ENCODE measurements at regions not wholly inside any gene's neighbourhood (a gene's known extent, or its start where the extent isn't known, plus 50 kb on each side); places are given as distances from the start of the nearest gene placed in this dataset.

DNA sequence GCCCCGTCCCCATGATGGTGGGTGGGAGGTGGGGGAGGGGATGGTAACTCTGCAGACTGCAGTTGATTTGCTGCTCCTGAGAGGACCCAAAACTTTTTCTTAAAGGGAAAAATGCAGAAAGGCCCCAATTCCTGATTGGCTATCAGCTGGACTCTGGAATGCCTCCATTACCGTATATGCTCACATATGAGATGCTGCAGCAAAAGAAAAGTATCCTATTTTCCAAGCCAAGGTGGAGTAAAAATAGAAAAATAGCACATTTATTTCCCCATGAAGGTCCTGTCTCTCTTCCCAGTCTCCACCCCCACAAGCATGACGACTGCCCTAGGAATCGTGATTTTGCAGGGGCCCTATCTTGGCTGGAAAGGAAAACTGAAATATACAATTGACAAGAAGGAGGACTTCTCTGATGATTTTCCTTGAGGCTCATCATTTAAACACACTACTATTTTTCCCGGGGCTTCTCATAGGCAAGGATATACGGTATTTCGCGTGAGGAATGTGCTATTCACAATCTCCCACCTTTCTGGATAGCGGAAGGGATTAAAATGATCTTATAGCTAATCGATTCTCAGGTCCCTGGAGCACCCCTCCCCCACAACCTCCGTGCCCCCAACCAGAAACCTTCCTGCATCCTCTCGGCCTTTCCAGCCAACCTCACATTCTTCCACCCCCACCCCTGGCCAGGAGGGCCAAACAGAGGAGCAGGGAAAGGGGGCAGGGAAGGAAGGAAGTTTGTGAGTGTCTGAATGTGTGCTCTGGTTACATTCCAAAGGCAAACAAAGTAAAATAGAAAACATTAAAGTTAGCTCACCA, 138.9 kb upstream of the CCND2 start:
- DNase-seq (ENCODE audit: low read depth) = no peak

DNA sequence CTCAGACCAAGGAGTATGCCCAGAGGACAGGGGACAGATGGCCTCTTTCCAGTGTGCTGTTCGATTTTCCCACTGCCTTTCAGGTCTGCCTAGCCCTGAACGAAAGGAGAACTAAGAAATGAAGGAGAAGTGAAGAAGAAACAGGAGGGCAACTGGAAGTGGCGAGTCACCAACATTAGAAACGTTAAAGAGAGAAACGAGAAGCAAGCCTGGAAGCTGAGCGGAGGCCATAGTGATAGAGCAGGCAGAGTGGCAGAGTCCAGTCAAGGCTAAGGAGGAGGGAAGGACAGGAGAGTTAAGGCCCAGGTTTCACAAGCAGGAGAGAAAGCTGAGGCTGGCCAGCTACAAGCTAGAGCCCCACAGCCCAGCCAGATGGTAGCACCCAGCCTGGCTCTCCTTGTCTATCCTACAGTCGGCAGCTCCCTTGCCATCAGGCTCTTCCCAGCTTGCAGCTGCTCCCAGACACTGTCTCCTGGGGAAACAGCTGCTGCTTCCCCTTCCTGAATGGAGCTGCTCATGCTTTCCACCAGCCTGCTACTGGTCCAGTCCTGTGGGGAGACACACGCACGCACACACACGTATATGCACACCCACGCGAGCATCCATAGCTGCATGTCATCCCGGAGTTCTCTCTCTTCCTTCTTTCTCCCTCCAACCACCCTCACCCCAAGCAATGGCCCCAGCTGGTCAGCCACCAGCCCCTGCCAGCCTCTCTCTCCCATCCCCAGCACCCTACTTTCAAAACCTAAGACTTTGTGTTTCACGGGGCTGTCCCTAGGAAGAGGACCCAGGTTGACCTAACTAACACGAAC, 139.7 kb upstream of the CCND2 start:
- DNase-seq (ENCODE audit: low read depth) = no peak

- DNase-seq (ENCODE audit: low read depth) = no peak
Observed at GRCh38 chr12:4133029-4133428, 140.5 kb upstream of the CCND2 start.

- DNase-seq (ENCODE audit: low read depth) = no peak
Observed at GRCh38 chr12:4121506-4122020, 152.0 kb upstream of the CCND2 start.

DNA sequence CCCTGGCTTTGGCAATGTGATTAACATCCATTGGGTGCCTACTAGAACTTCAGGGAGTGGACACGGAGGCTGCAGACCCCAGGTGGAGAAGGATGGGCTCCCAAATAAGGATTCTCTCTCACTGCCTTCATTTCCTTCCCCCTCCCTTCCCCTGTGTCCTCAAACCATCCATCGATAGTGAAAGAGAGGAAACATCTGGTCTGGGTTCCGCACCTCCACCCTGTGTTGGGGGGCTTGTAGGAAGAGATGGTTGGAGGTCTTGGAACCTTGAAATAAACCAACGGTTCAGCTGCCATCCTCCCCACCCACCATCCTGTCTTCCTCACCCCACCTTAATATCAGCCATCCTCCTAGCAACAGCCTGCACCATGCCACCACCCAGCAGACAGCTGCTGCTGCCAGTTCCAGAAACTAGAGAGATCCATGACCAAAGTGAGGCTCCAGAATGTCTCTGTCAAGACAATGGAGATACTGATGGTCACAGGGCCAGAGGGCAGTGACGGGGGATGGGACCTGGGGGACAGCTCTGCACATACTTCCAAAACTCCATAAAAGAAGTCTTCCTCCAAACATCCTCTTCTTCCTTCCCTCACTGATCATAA, 153.1 kb upstream of the CCND2 start:
- no peak for DNase-seq (ENCODE audit: low read depth)

GRCh38 chr12:4119157-4119761, 154.3 kb upstream of the CCND2 start:
- DNase-seq (ENCODE audit: low read depth) = no peak

- no peak for DNase-seq (ENCODE audit: low read depth)
Observed at GRCh38 chr12:4118601-4119156, 154.9 kb upstream of the CCND2 start.

GRCh38 chr12:4118017-4118510, 155.5 kb upstream of the CCND2 start:
- no peak for DNase-seq (ENCODE audit: low read depth)

GRCh38 chr12:4117386-4118016, 156.1 kb upstream of the CCND2 start:
- DNase-seq (ENCODE audit: low read depth) = no peak

DNA sequence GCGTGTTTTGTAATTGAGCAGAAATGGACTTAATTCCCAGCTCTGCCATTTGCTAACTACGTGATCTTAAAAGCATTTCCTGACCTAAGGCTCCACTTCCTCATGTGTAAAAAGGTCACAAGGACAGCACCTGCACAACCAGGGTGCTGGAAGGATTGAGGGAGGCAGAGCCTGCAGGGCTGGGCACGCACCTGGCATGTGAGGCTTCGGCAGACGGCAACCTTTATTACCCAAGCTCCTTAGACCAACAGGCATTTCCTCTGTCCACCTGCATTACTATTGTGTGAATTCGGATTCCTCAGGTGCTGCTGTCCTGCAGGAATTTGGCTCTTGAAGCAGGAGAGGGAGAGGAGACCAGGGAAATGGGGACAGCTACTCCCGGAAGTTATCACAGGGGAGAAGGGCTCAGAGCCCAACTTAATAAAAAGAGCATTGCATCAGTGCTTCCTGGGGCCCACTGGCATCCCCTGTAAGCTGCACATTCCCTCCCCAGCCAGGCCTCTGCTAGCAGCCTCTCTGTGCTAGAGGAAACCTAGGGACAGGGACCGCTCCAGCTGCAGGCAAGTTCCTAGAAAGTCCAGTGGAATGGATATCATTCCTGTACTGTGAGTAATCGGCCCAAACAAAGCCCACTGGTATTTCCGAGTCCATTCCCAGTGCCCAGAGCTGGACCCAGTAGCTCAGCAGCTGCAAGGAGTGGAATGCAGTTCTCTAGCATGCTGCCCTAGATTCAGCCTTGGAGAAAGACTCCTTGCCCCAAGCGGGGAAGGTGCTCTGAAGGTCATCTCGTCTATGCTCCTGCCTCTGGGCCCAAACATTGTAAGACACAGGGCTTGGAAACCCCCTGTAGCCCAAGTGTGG, 157.1 kb upstream of the CCND2 start:
- no peak for DNase-seq (ENCODE audit: low read depth)

DNA sequence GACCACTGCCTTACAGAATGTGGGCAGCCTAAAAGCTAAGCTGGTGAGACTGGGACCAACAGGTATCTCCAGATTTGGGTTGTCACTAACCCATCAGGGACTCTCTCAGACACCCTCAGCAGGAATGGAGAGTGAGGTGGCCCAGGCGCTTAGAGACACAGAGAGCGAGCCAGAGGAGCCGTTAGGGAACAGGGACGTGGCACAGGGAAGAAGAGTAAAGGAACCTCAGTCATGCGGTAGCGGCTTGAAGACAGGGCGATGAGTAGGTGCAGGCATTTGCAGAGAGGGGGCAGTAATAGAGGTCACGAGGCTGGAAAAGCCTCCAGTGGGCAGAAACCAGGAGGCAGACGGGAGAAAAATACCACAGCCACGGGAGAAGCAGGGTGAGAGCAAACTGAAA, 158.0 kb upstream of the CCND2 start:
- no peak for DNase-seq (ENCODE audit: low read depth)

DNA sequence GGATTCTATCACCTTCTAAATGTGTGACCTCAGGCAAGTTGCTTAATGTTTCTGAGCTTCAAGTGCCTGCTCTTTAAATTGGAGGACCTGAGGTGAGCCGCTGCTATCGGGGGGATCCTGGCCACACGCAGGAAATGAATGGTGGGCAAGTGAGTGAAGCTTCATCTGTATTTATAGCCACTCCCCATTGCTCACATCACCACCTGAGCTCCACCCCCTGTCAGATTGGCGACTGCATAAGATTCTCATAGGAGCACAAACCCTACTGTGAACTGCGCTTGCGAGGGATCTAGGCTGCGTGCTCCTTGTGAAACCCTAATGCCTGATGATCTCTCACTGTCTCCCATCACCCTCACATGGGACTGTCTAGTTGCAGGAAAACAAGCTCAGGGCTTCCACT, 158.6 kb upstream of the CCND2 start:
- no peak for DNase-seq (ENCODE audit: low read depth)

DNA sequence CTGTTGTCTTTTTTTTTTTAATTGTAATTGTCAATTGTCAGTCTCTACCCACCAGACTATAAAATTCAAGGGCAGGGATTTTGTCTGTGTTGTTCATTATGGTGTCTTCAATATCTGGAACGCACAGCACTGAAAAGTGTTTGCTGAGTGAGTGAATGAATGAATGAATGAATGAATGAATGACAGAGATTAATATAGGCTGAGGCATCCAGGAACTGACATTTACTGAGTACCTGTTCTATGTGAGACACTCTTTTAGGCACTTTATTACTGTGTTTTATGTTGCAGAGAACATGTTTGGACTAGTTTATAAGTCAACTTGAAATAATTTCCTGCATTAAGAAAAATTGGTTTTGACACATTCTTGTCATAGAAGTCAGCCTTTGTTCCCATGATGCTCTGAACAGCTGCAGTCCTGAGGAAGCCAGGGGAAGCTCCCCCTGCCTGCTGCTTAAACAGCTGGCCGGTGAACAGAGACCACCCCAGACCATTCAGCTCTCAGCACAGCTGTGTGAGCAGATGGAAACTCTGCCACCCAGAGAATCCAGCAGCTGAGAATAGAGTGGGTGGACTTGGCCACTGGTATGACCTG, 160.7 kb upstream of the CCND2 start:
- DNase-seq (ENCODE audit: low read depth) = no peak

GRCh38 chr12:4112290-4112689, 161.3 kb upstream of the CCND2 start:
- DNase-seq (ENCODE audit: low read depth) = no peak

DNA sequence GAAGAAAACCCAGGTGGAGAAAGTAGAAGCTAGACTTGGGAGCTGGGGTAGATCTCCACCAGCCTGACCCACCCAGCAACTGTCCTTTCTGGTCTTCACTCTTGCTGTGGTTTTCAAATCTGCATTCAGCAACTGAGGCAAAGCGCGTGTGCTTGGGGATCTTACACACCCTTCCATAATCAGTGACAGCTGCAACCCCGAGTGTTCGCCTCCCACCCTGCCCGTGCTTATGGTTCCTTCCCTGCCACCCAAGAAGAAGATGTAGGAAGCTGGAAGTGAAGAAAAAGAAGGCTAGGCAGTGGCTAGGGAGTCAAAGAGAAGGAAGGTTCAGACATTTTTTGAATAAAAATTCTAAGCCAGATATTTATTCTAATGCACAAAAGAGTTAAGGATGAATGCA, 162.6 kb upstream of the CCND2 start:
- DNase-seq (ENCODE audit: low read depth) = no peak

GRCh38 chr12:4109826-4110225, 163.7 kb upstream of the CCND2 start:
- DNase-seq (ENCODE audit: low read depth) = no peak

DNA sequence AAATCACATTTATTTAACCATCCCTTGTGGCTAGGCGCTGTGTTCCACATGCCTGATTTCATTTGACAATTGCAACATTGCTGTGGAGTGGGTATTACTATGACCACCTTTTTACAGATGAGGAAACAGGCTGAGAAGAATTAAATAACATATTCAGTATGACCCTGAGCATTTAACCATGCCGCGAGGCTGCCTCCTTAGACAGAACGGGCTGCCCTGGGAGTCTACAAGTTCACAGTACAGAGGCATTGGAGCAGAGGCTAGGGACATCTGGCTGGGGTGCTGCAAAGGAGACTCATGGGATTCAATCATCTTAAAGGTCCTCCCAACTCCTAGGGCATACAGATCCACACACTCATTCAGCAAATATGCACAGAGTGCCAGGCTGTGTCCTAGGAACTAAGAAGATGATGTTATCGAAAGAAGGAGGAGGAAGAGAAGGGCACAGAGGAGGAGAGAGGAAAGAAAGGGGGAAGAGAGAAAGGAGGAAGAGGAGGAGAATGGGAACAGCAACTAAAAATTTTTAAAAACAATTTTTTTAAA, 164.7 kb upstream of the CCND2 start:
- no peak for DNase-seq (ENCODE audit: low read depth)

DNA sequence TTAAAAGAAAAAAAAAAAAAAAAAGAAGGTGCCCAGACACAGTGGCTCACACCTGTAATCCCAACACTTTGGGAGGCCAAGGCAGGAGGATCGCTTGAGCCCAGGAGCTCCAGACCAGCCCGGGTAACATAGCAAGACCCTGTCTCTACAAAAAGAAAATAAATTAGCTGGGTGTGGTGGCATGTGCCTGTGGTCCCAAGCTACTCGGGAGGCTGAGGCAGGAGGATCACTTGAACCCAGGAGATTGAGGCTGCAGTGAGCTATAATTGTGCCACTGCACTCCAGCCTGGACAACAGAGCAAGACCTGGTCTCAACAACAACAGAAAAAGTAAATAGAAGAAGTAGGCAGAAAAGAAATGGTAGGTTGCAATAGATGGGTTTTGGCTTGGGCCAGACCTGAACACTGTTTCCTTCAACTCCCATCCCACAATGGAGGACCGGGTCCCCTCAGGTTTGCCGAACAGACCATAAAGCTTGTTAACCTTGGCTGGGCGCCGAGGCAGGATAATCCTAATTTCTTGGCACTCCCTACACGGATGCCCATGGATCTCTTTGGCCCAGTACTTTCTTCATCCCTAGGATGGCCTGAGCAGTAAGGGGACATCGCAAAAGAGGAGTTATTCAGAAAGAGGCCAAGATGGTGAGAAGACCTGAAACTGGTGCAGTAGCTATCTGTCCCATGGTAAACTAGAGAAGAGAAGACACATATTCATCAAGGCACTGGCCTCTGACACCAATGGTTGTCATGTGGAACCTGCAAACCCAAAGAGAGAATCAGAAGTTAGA, 165.5 kb upstream of the CCND2 start:
- DNase-seq (ENCODE audit: low read depth) = no peak

GRCh38 chr12:4107436-4107878, 166.1 kb upstream of the CCND2 start:
- no peak for DNase-seq (ENCODE audit: low read depth)

Measured in fibroblast of gingiva (primary cell).